ENCODE measurements at regions not wholly inside any gene's neighbourhood (a gene's known extent, or its start where the extent isn't known, plus 50 kb on each side); places are given as distances from the start of the nearest gene placed in this dataset.
"Not testable (repeated sequence)": the region's sequence is repeated elsewhere in the genome, so short reads cannot be mapped to it uniquely, and the experiment has no call there.

DNA sequence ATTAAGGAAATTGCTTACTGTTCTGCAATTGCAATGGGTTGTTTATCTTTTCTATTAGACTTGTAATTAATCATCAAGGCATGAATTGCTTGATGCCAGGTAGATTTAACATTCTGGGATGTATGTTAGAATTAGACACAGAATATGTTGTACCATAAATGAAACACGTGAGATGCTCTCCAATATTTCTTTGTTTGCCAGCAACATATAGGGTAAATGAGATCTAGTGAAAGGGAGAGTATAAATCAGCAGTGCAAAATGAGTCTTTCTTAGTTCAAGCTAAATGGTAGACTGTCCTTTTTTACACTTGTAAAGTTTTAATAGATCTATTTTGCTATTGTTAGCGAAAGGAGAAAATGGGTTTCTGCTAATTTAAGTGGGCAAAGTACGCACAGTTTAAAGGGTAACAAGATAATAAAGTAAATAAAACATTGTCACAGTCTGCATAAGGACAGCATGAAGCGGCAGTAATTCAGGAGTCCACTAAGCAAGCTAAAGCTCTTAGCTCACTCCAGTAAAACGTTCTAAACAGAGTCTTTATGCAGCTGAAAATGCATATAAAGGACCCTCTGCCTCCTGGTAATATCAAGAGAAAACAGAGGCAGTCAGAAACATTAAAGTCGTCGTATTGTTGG is 1137.1 kb downstream of the OLFM4 start:
- no peak for DNase-seq (ENCODE audit: low spot score)

DNA sequence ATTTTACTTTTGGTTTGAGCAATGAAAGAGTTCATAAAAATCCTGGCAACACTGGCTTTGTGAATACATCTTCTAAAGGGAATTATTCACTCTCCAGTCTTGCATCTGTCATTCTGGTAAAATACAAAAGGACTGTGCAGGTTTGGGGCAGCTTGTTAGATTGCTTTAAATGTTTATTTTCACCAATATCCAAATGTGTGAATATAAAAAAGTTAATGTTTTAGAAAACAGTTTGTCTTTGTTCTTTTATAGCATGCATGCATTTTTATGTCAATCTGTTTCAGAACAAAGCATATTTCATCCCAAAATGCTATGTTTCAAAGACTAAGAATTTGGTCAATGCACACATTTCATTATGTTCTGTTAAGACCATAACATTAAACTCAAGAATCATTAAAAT is 1145.4 kb downstream of the OLFM4 start:
- DNase-seq (ENCODE audit: low spot score): no peak

DNA sequence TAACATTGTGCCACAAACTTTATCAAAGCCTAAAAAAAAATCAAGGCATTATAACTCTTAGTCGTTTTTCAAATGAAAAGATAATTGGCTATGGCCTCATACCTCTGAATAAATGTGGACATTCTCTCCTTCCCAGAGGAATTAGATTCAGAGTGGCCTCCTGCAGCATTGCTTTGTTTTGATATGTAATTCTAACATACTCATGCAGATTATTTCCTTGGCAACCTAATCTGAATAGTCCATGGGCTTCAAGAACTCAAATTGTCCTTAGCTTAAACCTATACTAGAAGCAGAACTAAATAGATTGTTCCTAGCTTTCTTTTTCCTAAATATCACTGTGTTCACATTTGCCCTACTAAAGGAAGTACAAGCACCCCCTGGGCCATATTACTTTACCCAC is 1146.9 kb downstream of the OLFM4 start:
- no peak for DNase-seq (ENCODE audit: low spot score)

DNA sequence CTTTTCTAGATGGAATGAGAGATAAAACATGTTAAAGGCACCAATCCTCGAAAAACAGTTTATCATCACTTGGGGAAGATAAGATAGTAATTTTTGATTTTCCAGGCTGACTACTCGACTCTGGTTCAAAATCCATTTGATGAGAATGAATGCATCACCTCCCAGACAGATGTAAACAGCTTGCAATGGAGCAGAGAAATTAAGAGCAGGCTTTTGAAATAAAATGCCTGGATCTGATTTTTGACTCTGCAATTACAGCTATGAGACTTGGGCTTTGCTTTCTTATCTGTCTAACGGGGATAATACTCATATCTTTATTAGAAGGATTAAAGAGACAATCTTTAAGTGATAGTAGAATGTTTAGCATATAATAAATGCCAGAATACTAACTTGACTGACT is 1148.9 kb downstream of the OLFM4 start:
- DNase-seq (ENCODE audit: low spot score): no peak

DNA sequence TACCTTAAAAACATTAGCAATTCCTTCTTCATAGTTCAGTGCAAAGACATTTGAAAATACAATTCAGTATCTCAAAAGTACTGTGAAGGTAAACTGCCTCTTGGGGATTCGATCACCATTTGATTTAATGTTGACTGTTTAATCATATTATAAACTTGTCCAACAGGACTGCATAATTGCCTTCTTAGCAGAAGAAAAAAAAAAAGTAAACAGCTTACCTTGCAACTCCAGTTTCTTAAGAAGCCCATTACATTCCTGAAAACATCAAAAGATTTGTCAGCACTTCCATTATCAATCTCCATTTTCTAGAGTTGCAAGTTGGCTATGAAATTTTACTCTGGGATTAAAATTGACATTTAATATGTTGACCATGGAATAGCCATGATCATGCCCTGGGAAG is 1154.6 kb downstream of the OLFM4 start:
- no peak for DNase-seq (ENCODE audit: low spot score)

DNA sequence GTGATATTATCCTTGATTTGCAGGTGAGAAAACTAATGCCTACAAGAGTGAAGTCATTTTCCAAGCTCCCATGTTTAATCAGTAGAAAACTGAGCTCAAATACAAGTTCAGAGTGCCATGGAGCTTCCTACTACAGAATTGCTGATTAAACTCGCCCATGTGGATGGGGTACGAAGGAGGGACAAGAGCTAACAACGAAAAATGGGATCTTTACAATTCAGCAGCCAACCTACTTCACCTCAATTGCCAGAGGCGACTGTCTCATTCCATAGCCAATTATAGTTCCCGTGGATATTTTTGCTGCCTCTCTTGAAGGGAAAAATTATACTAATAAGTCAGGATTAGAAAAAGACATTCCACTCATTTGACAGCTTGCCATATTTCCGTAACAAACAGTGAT is 1155.1 kb downstream of the OLFM4 start:
- DNase-seq (ENCODE audit: low spot score): no peak

DNA sequence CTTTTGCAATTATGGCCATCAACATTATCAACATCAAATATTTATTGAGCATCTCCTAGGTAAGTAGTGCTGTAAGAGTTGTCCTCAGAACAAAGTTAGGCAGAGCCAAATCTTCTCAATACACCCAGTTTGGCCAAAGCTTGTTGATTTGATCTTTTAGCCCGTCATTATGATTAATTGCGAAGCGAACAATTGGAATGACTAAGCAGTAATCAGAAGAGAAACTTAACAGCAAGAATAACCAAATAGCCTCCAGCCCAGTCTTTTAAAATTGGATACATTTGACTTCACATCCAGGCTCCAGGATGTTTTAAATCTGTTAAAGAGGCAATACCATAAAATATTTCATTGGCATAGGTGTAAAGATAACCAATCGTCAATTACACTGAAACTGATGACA is 1156.0 kb downstream of the OLFM4 start:
- DNase-seq (ENCODE audit: low spot score): no peak

DNA sequence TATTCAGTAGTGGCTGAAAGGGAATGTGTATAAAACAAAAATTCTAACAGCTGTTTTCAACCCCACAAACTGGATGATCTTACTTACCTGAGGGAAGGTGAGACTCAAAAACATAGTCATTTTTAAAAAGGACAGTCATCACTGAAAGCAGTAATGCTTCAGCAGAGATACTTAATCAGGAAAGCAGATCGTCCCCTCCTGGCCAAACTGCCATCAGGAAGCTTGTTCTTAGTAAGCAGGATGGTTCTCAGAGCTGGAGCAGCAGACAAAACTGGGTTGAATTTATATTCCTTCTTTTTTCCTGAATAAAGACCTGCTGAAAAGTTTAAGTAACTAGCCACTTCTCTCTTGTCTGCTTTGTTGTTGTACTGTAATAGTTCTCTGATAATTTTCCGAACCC is 1156.5 kb downstream of the OLFM4 start:
- DNase-seq (ENCODE audit: low spot score): no peak

DNA sequence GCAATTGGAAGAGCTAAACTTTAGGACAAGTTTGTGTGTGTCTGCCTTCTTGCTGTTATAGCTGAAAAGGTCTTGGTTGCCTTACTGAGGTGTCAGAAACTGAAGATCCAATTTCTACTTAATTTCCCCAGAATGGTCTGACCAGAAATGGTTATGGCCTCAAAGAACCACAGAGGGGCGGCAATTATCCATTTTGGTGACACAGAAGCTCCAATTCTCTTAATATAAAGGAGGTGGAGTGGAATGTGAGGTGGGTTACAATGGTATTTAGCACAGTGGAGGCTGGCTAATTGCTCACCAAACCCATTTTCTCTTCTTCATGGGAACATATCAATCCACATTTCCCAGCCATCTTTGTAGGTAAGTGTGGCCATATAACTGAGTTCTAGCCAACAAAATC is 1157.2 kb downstream of the OLFM4 start:
- peak; percentile 12 for DNase-seq (ENCODE audit: low spot score)

DNA sequence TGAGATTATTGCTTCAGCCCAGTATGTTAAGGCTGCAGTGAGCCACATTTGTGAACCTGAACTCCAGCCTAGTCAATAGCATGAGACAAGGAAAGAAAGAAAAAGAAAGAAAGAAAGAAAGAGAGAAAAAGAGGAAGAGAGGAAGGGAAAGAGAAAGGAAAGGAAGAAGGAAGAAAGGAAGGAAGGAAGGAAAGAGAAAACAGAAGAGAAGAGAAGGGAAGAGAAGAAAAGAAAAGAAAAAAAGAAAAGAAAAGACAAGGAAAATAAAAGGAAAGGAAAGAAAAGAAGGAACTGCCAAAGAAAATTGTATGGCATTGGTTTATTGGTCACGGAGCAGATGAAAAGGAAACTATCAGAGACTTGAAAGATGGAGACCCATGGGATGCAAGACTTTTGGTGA is 1158.8 kb downstream of the OLFM4 start:
- DNase-seq (ENCODE audit: low spot score): no peak

DNA sequence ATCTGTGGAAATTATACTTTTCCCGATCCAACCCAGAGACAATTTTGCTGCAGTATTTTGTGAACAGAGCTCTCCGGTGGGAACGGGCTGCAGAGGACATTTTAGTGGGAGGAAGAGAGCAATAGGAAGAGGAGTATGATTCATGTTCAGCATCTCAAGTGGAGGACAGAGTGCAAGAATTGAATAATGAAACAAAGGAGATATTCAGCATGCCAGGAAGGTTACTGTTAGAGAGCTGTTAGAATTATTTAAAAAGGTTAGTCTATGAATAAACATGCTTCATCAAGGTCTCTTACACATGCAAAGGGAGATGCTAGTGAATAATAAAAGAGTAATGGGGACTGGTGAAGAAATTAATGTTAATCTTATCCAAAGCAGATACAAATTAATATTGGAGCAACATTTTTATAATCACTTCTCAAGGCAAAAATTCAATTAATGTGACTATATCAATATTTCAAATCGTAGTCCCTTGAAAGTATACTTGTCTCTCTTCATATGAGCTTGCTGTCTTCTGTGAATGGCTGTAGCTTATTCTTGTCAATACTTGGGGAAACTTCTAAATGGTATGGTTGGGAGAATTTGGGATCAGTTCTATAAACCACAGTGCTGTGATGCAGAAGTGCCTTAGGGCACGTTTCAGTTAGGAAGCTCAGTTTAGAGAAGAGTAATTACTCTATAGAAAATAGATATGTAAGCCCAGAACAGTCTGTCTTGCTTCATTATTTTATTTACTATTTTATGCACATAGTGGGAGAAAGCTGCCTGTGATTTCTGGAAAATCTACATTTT is 1165.8 kb downstream of the OLFM4 start:
- no peak for DNase-seq (ENCODE audit: low spot score)

DNA sequence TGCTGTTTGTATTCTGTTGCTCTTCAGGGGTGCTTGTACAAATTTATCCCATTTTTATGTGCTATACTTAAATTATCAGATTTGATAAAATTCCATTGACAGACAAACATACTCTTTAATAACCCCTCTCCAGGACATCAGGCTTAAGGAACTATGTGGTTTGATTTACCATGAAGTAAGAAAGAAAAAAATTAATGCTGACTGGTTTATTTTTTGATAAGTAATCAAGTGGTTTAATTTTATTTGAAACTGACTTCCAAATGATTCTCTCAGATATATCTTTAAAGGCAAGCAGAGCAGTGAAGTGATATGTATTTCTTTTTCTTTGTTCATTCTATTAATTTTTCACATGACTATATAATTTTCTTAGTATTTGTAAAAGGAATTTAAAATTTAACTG is 1168.1 kb downstream of the OLFM4 start:
- no peak for DNase-seq (ENCODE audit: low spot score)

DNA sequence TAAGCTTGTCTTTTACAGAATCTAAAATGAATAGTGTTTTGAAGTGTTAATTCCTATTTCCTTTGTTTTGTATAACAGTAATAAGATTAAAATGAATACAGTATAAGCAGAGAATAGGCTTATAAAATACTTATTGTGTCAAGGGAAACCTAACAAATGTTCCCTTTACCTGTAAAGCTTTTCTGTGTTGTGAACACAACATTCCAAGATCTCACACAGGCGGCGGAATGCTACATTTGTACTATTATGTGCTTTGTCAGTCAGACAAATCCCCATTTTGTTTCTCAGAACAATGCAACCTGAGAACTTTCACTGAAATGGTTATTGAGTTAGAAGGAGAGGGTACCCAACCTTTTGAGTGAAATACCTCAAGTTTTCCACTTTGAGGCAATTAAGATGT is 1170.3 kb downstream of the OLFM4 start:
- DNase-seq (ENCODE audit: low spot score): no peak

DNA sequence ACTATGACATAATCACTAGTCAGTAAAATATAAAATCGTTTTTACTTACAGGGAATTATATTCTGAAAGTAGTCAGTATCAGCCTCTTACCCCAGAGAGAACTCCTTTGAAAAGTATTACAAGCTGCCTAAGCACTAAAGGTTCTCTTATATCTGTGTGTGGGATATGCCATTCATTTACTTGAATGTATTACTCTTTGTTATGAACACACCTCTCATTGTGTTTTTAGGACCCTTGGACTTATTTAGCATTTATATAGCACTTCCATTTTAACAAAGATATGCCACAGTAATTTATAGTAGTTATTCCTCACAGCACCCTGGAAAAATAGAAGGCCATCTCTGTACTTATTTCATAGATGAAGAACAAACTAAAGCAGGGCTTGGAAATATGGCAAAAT is 1178.0 kb downstream of the OLFM4 start:
- no peak for DNase-seq (ENCODE audit: low spot score)

DNA sequence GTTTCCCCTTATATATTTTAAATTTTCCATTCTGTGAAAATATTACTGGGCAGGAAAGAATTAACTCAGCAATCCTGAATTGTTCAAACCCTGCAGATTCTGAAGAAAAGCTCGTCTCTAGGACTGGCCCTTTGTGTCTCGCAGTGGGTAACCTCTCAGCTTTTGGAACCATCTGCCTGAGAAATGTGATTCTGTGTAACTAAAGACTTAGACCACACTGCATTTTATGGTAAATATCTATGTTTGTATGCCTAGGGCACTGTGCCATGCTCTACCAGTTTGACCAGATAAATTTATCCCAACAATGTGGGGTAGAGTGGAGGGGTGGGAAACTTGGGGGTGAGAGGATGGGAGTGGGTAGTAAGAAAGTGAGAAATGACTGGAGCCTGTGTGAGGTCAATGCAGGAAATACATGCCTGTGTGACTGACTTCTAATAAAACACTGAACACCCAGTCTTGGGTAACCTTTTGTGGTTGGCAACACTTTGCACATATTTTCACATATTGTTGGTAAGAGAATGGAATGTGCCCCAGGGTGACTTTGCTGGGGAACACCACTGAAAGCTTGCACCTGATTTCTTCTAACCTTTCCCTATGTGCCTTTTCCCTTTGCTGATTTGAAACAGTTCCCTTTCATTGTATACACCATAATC is 1181.9 kb downstream of the OLFM4 start:
- peak; percentile 79 for DNase-seq (ENCODE audit: low spot score)

DNA sequence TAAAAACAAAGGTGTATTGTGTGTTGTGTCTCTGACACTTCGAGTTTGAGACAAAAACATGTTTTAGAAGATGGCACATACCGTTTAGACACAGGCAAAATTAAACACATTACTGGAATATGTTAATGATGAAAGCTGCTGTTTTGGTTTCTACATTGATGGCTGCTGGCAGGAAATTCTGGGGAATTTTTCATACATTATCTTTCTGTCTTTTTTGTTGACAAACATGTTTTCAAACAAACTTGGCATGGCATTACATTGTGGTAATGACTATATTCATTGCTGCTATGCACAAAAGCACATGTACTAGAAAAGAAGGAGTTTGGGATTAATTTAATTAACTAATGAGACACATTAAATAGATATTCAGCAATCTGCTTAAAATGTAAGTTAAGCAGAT is 1187.6 kb downstream of the OLFM4 start:
- no peak for DNase-seq (ENCODE audit: low spot score)

DNA sequence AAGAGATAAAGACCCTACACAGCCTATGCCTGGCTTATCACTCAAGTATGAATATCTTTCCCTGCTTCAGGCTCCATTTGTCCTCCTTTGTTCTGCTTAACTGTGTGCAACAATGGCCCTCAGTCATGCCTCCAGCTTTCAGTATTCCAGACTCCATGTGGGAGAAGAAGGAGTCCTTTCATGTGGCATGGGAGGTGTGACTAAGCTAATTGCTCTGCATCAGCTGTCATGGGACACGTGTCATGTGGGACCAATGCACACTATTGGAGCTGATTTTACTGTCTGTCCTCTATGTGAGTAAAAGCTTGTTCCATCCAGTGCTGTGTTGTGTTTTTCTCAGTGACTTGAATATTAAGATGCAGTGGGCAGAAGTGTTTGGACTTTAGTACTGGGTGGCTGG is 1198.3 kb downstream of the OLFM4 start:
- peak; percentile 4 for DNase-seq (ENCODE audit: low spot score)

DNA sequence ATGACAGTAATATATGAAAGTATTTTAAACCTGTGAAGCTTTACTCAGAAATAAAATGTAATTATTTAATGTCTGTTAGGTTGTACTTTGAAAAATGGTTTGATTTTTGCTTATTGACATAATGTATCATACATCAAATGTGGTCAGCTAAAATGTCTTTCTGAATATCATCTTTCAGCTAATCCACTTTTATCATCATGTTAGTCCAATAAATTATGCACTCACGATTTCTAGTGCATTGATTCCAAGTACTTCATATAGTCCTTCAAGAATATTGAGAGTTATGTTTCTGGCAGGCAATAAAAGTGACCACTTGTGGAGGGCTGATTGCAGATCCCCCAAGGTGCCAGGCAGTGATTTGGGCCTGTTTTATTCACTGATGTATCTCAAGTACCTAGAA is 1204.1 kb downstream of the OLFM4 start:
- DNase-seq (ENCODE audit: low spot score): no peak

DNA sequence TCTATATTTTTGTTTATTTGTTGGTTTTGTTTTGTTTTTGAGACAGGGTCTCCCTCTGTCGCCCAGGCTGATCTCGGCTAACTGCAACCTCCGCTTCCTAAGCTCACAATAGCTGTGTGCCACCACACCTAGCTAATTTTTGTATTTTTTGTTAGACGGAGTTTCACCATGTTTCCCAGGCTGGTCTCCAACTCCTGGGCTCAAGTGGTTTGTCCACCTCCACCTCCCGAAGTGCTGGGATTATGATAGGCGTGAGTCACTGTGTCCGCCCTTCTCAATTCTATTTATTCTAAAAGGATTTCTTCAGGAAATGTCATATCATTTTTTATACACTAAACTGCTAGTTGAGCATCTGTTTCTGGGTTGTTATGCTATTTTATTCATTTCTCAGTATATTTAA is 1206.0 kb downstream of the OLFM4 start:
- DNase-seq (ENCODE audit: low spot score): no peak

DNA sequence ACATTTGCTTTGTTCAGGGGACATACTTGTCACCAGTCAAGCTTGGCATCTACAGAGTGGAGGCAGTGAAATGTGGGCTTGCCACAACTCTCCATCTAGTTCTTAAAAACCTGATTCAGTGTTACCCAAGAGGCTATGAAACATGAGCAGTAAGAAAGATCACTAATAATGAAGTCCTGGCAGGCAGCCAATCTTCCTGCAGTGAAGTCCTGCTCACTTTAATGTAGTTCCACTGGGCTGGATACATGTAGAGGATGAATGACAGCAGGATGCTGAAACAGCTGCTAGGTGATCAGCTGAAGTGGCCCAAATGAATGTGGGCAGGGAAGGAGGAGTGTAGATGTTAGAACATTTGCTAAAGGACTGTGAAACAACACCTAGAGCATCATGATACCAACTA is 1213.1 kb downstream of the OLFM4 start:
- peak; percentile 2 for DNase-seq (ENCODE audit: low spot score)

DNA sequence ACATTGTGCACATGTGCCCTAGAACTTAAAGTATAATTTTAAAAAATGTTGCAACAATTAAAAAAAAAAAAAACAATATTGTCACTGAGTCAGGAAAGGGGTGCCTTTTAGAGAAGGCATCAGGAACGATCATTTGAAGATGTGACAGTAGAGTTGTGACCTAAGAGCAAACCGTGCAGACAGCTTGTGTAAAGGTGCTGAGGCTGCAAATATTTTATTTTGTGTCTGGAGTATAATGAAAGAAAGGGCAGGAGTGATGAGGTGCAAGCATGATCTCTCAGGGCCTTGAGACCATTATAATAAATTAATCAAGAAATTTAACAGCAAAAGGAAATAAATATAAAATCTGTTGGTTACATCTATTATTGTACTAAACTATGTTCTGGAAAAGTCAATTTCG is 1219.7 kb downstream of the OLFM4 start:
- DNase-seq (ENCODE audit: low spot score): no peak

DNA sequence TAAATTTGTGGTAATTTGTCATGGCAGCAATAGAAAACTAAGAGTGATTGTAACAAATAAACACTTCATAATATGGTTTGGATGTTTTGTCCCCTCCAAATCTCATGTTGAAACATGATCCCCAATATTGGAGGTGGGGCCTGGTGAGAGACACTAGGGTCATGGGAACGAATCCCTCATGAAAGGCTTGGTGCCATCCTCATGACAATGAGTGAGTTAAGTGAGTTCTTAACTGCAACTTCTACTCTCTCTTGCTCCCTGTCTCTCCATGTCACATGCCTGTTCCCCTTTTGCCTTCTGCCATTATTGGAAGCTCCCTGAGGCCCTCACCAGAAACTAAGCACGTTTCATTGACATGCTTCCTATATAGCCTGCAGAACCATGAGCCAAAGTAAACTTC is 1233.2 kb downstream of the OLFM4 start:
- no peak for DNase-seq (ENCODE audit: low spot score)

DNA sequence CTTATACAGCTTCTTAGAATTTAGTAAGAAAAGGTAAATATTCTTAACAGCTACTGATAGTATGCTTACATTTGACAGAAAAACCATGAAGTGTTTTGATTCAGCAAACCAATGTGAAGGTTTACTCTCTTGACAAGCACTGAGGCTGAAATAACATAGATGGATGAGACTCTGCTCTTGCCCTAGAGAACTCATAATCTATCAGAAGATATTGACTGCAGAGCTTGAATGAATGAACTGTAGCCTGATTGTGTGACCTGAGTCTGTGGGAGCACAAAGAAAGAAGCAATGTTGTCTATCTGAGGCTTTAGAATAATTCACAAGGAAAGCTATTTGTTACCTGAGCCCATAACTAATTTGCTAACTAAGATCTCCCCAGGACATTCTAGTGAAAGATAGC is 1235.3 kb downstream of the OLFM4 start:
- DNase-seq (ENCODE audit: low spot score): no peak

DNA sequence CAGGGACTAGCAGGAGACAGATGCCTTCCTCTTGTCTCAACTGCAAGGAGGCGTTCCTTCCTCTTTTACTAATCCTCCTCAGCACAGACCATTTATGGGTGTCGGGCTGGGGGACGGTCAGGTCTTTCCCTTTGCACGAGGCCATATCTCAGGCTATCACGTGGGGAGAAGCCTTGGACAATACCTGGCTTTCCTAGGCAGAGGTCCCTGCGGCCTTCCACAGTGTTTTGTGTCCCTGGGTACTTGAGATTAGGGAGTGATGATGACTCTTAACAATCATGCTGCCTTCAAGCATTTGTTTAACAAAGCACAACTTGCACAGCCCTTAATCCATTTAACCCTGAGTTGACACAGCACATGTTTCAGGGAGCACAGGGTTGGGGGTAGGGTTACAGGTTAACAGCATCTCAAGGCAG is 1238.6 kb downstream of the OLFM4 start:
- DNase-seq (ENCODE audit: low spot score): not testable (repeated sequence)
